Uterus (tissue), 2 donors: ENCODE measurements at regions not wholly inside any gene's neighbourhood (a gene's known extent, or its start where the extent isn't known, plus 50 kb on each side); places are given as distances from the start of the nearest gene placed in this dataset.

Experiments used
- CTCF ChIP-seq, 4 experiments: fragments of 200-600 bp in 2 of 4; fragments of 450-650 bp in 2 of 4; sonication (generic) in 2 of 4; IDR thresholded peaks; one replicate each; pipeline ENCODE4 v1.5.1; 2016 to 2019; ENCODE audit warnings: antibody characterized with exemption in 4 of 4, mild to moderate bottlenecking in 2 of 4, moderate library complexity in 1 of 4
- POLR2A ChIP-seq, 2 donors: fragments of 450-650 bp; IDR thresholded peaks; one replicate each; pipeline ENCODE4 v1.6.1; 2016; ENCODE audit warnings: antibody characterized with exemption in 2 of 2, mild to moderate bottlenecking in 1 of 2, moderate library complexity in 1 of 2

DNA sequence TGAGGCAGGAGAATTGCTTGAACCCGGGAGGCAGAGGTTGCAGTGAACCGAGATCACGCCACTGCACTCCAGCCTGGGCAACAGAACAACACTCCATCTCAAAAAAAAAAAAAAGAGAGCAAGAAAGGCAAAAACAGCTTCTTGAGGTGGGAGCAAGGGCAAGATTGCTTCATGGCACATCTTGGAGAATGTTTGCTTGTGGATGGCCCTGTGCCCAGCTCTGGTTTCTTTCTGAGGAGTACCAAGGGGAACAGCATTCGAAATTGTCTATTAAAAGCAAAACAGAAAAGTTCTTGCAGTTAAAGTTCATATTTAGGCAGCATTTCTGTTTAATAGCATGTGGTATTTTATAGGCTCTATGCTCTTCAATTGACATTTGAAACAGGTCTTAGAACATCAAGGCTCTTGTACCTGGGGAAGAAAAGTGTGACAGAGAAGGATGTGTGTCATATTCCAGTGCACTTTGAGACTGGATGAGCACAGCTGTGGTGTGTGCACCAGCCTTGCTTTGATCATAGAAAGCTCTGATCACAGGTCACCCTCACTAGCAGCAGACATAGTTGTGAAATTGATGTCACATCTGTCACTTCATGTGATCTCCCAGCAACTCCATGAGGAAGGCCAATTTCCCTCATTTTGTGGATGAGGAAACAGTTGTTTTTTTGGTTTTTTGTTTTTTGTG is 154.3 kb downstream of the UXS1 start:
- TF ChIP-seq POLR2A (IDR thresholded peaks at IDR 0.05) (no peak), CTCF (IDR thresholded peaks at IDR 0.05) (no peak)
